HepG2 (cell line): ENCODE measurements at regions not wholly inside any gene's neighbourhood (a gene's known extent, or its start where the extent isn't known, plus 50 kb on each side); places are given as distances from the start of the nearest gene placed in this dataset.

ENCODE experiments used
- ATF3 ChIP-seq: sonication (generic); formaldehyde crosslinking; IDR thresholded peaks from 2 replicates; pipeline ENCODE4 v1.4.0; 2020; ENCODE audit warnings: missing genetic modification reagents
- BHLHE40 ChIP-seq: IDR thresholded peaks from 2 replicates; pipeline ENCODE4 v1.6.1; 2011; ENCODE audit warnings: low read length, improper control_type of control experiment
- CREB1 ChIP-seq, 2 experiments: fragments of 450-650 bp in 1 of 2; IDR thresholded peaks; 2 replicates each; pipeline ENCODE4 v1.6.1; 2016 to 2017; ENCODE audit warnings: control low read depth in 1 of 2, mild to moderate bottlenecking in 1 of 2, missing compliant biosample characterization in 1 of 2, missing genetic modification characterization in 1 of 2
- EHMT2 ChIP-seq: fragments of 200-600 bp; sonication (generic); IDR thresholded peaks from 2 replicates; pipeline ENCODE4 v1.7.0; 2017; ENCODE audit warnings: antibody characterized with exemption, low read depth, low read length, borderline replicate concordance
- EP300 ChIP-seq, 3 experiments: sonication (generic) in 1 of 3; formaldehyde crosslinking in 1 of 3; IDR thresholded peaks; 2 replicates each; pipeline versions ENCODE4 v1.5.1 to v1.6.1; 2011 to 2020; ENCODE audit warnings: low read depth in 2 of 3, low read length in 2 of 3, borderline replicate concordance in 1 of 3, improper control_type of control experiment in 1 of 3, mild to moderate bottlenecking in 1 of 3, missing genetic modification reagents in 1 of 3, moderate library complexity in 1 of 3
- EZH2 ChIP-seq: conservative IDR thresholded peaks from 2 replicates; pipeline ENCODE4 v1.6.1; 2012; ENCODE audit warnings: mild to moderate bottlenecking, low read depth, low read length, moderate library complexity
- MEIS1 ChIP-seq: sonication (generic); formaldehyde crosslinking; IDR thresholded peaks from 2 replicates; pipeline ENCODE4 v1.9.0; 2021; ENCODE audit warnings: mild to moderate bottlenecking, missing genetic modification reagents, moderate library complexity, borderline replicate concordance
- NFE2 ChIP-seq: sonication (generic); formaldehyde crosslinking; IDR thresholded peaks from 2 replicates; pipeline ENCODE4 v1.4.0; 2020; ENCODE audit warnings: missing genetic modification reagents
- PHF20 ChIP-seq: sonication (generic); formaldehyde crosslinking; IDR thresholded peaks from 2 replicates; pipeline ENCODE4 v1.5.0; 2020; ENCODE audit warnings: mild to moderate bottlenecking, missing genetic modification reagents
- SUZ12 ChIP-seq: fragments of 150-350 bp; IDR thresholded peaks from 2 replicates; pipeline ENCODE4 v1.6.1; 2014; ENCODE audit warnings: low read depth, low read length
- TBX3 ChIP-seq: fragments of 450-650 bp; IDR thresholded peaks from 2 replicates; pipeline ENCODE4 v1.6.1; 2017; ENCODE audit warnings: antibody characterized with exemption, mild to moderate bottlenecking, inconsistent platforms, borderline replicate concordance

GRCh38 chr20:60240415-60240814 is 282.2 kb downstream of the CDH26 start:
- TF ChIP-seq CREB1 (IDR thresholded peaks at IDR 0.05), result no peak
- no peak for TF ChIP-seq CREB1 (CRISPR knock-in tag; IDR thresholded peaks at IDR 0.05)
- TF ChIP-seq EHMT2, result no peak
- no peak for TF ChIP-seq NFE2 (CRISPR knock-in tag)
- no peak for TF ChIP-seq MEIS1 (CRISPR knock-in tag)
- TF ChIP-seq EP300 (IDR thresholded peaks at IDR 0.05; ENCODE audit: low read depth in 2 of 2, low read length in 2 of 2), result no peak
- no peak for TF ChIP-seq EP300 (CRISPR knock-in tag; IDR thresholded peaks at IDR 0.05; ENCODE audit: borderline replicate concordance)
- TF ChIP-seq EZH2, result no peak
- TF ChIP-seq TBX3, result no peak
- no peak for TF ChIP-seq ATF3 (CRISPR knock-in tag)
- no peak for TF ChIP-seq PHF20
- no peak for TF ChIP-seq SUZ12
- no peak for TF ChIP-seq BHLHE40
